CD4-positive, alpha-beta T cell (primary cell): ENCODE measurements at regions not wholly inside any gene's neighbourhood (a gene's known extent, or its start where the extent isn't known, plus 50 kb on each side); places are given as distances from the start of the nearest gene placed in this dataset.

ENCODE experiments used
- ATAC-seq: fragments of 200-7000 bp; cut with Tn5 transposase; one replicate; pipeline ENCODE4 v1.10.0; 2022; ENCODE audit warnings: mild to moderate bottlenecking; ENCODE audit not compliant: poor library complexity
- CTCF ChIA-PET: fragments of 350-600 bp; sonication (Branson Sonifier 250); formaldehyde crosslinking; loops from one replicate; lab custom pipeline; 2021; ENCODE audit warnings: antibody characterized with exemption, inconsistent platforms; lab: Charles Lee
- POLR2A ChIA-PET: fragments of 350-600 bp; sonication (Branson Sonifier 250); formaldehyde crosslinking; loops from one replicate; lab custom pipeline; 2021; ENCODE audit warnings: antibody characterized with exemption, inconsistent platforms; lab: Charles Lee
- DNase-seq, 14 experiments: peaks; one replicate each; pipeline ENCODE4 v3.0.0-alpha.2; 2013 to 2020; ENCODE audit warnings: mixed read lengths in 2 of 14
- H3K27ac ChIP-seq, 2 donors: one replicate each; pipeline versions ENCODE4 v1.5.1 to v1.7.0; 2013; ENCODE audit warnings: low read length in 2 of 2, low read depth in 1 of 2, mild to moderate bottlenecking in 1 of 2
- H3K27me3 ChIP-seq, 2 experiments: 1 replicate in 1 of 2; 2 replicates in 1 of 2; pipeline versions ENCODE4 v1.6.1 to v1.7.0; 2013; ENCODE audit warnings: low read length in 2 of 2, control low read depth in 1 of 2, mild to moderate bottlenecking in 1 of 2, moderate library complexity in 1 of 2; ENCODE audit not compliant: insufficient read depth in 2 of 2, control insufficient read depth in 1 of 2
- H3K36me3 ChIP-seq: one replicate; pipeline ENCODE4 v1.6.1; 2013; ENCODE audit warnings: low read length, control low read depth; ENCODE audit not compliant: insufficient read depth
- H3K4me1 ChIP-seq: one replicate; pipeline ENCODE4 v1.6.1; 2013; ENCODE audit warnings: low read length, control low read depth; ENCODE audit not compliant: insufficient read depth
- H3K4me3 ChIP-seq: one replicate; pipeline ENCODE4 v1.5.1; 2013; ENCODE audit warnings: mild to moderate bottlenecking, low read length, moderate library complexity
- H3K9me3 ChIP-seq, 2 experiments: 1 replicate in 1 of 2; 2 replicates in 1 of 2; pipeline versions ENCODE4 v1.6.1 to v1.7.0; 2013; ENCODE audit warnings: low read length in 2 of 2, mild to moderate bottlenecking in 2 of 2, control low read depth in 1 of 2, moderate library complexity in 1 of 2; ENCODE audit not compliant: control insufficient read depth in 1 of 2, insufficient read depth in 1 of 2
- H3K27ac Mint-ChIP-seq: one replicate; pipeline ENCODE4 v1.8.0; 2020; ENCODE audit warnings: mixed read lengths
- H3K27me3 Mint-ChIP-seq: one replicate; pipeline ENCODE4 v1.8.0; 2021; ENCODE audit warnings: mixed read lengths
- H3K36me3 Mint-ChIP-seq: one replicate; pipeline ENCODE4 v1.8.0; 2021; ENCODE audit warnings: low read depth, mixed read lengths
- H3K4me1 Mint-ChIP-seq: one replicate; pipeline ENCODE4 v1.8.0; 2021; ENCODE audit warnings: low read depth, mixed read lengths
- H3K4me3 Mint-ChIP-seq: one replicate; pipeline ENCODE4 v1.8.0; 2020; ENCODE audit warnings: mild to moderate bottlenecking, mixed read lengths
- H3K9me3 Mint-ChIP-seq: one replicate; pipeline ENCODE4 v1.8.0; 2020; ENCODE audit warnings: mixed read lengths
- intact Hi-C, 2 experiments: fragments of 100-400 bp; cut with DNase I in 1 of 2; cut with micrococcal nuclease in 1 of 2; formaldehyde crosslinking; loops; one replicate each; pipeline versions ENCODE4 v1.15.1 to v1.9.0; 2023 to 2025; cut with DNase I, micrococcal nuclease
- TF ChIP-seq, protein P1 (sequence below): fragments of 200-600 bp; IDR thresholded peaks from one replicate; pipeline ENCODE4 v1.8.0; 2022; ENCODE audit warnings: antibody characterized with exemption, mild to moderate bottlenecking

DNA sequence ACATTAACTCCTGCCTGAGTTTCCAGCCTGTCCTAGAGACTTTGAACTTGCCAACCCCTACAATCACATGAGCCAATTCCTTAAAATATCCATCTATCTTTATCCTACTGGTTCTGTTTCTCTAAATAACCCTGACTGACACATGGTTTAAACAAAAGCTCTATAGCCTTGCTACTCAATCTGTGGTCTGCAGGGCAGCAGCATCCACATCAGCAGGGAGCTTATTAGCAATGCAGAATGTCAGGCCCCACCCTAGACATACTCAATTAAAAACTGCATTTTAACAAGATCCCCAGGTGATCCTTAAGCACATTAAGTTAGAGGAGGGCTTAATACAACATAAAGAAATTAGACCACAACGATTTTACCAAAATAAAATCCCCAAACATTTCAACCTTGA, 108.3 kb upstream of the CPSF6 start:
- TF ChIP-seq, protein P1, sequence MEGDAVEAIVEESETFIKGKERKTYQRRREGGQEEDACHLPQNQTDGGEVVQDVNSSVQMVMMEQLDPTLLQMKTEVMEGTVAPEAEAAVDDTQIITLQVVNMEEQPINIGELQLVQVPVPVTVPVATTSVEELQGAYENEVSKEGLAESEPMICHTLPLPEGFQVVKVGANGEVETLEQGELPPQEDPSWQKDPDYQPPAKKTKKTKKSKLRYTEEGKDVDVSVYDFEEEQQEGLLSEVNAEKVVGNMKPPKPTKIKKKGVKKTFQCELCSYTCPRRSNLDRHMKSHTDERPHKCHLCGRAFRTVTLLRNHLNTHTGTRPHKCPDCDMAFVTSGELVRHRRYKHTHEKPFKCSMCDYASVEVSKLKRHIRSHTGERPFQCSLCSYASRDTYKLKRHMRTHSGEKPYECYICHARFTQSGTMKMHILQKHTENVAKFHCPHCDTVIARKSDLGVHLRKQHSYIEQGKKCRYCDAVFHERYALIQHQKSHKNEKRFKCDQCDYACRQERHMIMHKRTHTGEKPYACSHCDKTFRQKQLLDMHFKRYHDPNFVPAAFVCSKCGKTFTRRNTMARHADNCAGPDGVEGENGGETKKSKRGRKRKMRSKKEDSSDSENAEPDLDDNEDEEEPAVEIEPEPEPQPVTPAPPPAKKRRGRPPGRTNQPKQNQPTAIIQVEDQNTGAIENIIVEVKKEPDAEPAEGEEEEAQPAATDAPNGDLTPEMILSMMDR = no peak
- no peaks in the 10 kb centered on the region for H3K4me1 ChIP-seq
- H3K36me3 ChIP-seq = no peaks in the 10 kb centered on the region
- ATAC-seq = no peak
- H3K27ac ChIP-seq = no peak overlapping the region
- intact Hi-C loops = no loop called here
- H3K9me3 Mint-ChIP-seq = no peaks in the 10 kb centered on the region
- ChIA-PET CTCF (no interaction called here), POLR2A (no interaction called here)
- DNase-seq = no peak
- H3K27me3 Mint-ChIP-seq = peaks cover 19% of the 10 kb centered on the region
- no peaks in the 10 kb centered on the region for H3K36me3 Mint-ChIP-seq
- H3K27me3 ChIP-seq = no peaks in the 10 kb centered on the region
- no peak overlapping the region for H3K4me3 Mint-ChIP-seq
- no peaks in the 10 kb centered on the region for H3K4me1 Mint-ChIP-seq
- H3K9me3 ChIP-seq = no peaks in the 10 kb centered on the region
- H3K4me3 ChIP-seq = no peak overlapping the region
- H3K27ac Mint-ChIP-seq = no peak overlapping the region

DNA sequence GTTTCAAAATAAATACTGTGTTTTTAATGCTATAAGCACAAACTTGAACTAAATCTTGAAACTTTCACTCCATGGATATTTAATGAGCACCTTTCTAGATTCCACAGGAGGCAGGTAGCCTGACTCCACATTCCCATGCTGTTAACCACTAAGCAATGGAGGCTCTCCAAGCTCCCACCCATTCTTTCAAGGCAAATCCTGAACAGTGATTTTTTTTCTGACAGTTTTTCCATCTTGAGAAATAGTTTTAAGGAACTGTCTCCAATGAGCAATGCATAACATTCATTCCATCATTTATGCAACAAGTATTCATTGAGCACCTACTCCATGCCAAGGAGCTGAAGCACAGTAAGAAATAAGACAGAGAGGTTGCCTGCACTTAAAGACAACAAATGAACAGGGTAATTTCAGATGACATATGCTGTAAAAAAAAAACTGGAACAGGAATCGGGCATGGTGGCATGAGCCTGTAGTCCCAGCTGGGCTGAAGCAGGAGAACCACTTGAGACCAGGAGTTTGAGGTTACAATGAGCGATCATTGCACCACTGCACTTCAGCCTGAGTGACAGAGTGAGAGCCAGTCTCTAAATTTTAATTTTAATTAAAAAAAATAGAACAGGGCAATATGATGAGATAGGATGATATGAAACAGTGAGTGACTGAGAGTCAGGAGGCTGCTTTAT, 102.3 kb upstream of the CPSF6 start:
- ATAC-seq (no peak), DNase-seq (no peak)
- Mint-ChIP-seq H3K27me3 (peaks cover 29% of the 10 kb centered on the region), H3K27ac (no peak overlapping the region), H3K9me3 (peaks cover 5% of the 10 kb centered on the region), H3K36me3 (peaks cover 5% of the 10 kb centered on the region), H3K4me1 (no peaks in the 10 kb centered on the region), H3K4me3 (no peak overlapping the region)
- Histone ChIP-seq H3K27ac (no peak overlapping the region), H3K9me3 (peaks cover 13 to 22% of the 10 kb centered on the region in 2 experiments), H3K36me3 (no peaks in the 10 kb centered on the region), H3K27me3 (peaks cover 0 to 3% of the 10 kb centered on the region in 2 experiments), H3K4me1 (no peaks in the 10 kb centered on the region), H3K4me3 (no peak overlapping the region)
- intact Hi-C loops = no loop called here
- CTCF ChIA-PET = no interaction called here
- POLR2A ChIA-PET = no interaction called here
- TF ChIP-seq, protein P1 = no peak

DNA sequence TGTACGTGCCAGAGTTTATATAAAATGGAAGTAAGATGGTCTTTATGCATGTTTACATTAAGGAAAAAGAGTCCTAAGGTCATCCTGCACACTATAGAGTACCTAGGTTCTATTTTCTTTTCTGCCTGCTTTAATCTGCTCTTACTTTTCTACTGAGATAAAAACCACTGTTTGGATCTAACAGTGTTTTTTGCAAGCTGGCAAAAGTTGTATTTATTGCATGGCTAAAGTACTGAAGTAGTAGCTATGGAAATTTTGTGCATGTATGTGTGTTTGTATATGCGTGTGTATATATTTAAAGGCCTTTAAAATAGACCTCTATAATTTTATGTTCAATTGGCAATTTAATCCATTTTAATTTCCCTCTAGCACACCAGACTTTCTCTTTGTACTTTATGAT, 98.3 kb upstream of the CPSF6 start:
- Histone ChIP-seq H3K4me3 (no peak overlapping the region), H3K4me1 (no peaks in the 10 kb centered on the region), H3K9me3 (peaks cover 13 to 22% of the 10 kb centered on the region in 2 experiments), H3K27ac (no peak overlapping the region), H3K36me3 (no peaks in the 10 kb centered on the region), H3K27me3 (peaks cover 0 to 3% of the 10 kb centered on the region in 2 experiments)
- ChIA-PET POLR2A (no interaction called here), CTCF (no interaction called here)
- peaks cover 5% of the 10 kb centered on the region for H3K36me3 Mint-ChIP-seq
- TF ChIP-seq, protein P1 = no peak
- intact Hi-C loops = no loop called here
- H3K4me3 Mint-ChIP-seq = no peak overlapping the region
- H3K9me3 Mint-ChIP-seq = peaks cover 5% of the 10 kb centered on the region
- H3K4me1 Mint-ChIP-seq = no peaks in the 10 kb centered on the region
- DNase-seq = no peak
- peaks cover 11% of the 10 kb centered on the region for H3K27me3 Mint-ChIP-seq
- no peak overlapping the region for H3K27ac Mint-ChIP-seq
- no peak for ATAC-seq
